ENCODE measurements at regions not wholly inside any gene's neighbourhood (a gene's known extent, or its start where the extent isn't known, plus 50 kb on each side); places are given as distances from the start of the nearest gene placed in this dataset.

GRCh38 chr4:14744346-14744745 is 257.9 kb upstream of the CPEB2 start:
- Histone ChIP-seq H4K91ac (replicated peaks; ENCODE audit: insufficient read length, low read length) (no peak overlapping the region), H3K4ac (replicated peaks; ENCODE audit: insufficient read length, low read depth, low read length) (no peak overlapping the region), H3K79me2 (ENCODE audit: control insufficient read depth in 1 of 2, insufficient read depth in 2 of 2, low read length in 2 of 2) (no peaks in the 10 kb centered on the region), H3K23ac (ENCODE audit: insufficient read length) (no peak overlapping the region), H2BK20ac (ENCODE audit: low read length) (no peak overlapping the region), H3K4me2 (ENCODE audit: insufficient read depth in 1 of 2, low read depth in 2 of 2, low read length in 2 of 2) (0 out of 4 replicates have a peak overlapping the region, but pooled peaks have one; percentile 2 to 36), H4K20me1 (replicated peaks in 1 of 2; ENCODE audit: control insufficient read depth in 1 of 2, insufficient read depth in 2 of 2, low read length in 2 of 2) (no peaks in the 10 kb centered on the region), H2BK5ac (ENCODE audit: low read depth, low read length) (no peak overlapping the region), H2AFZ (ENCODE audit: low read length) (no peak overlapping the region), H3K4me1 (replicated peaks in 1 of 4; ENCODE audit: control insufficient read depth in 3 of 4, insufficient read depth in 4 of 4, low read length in 3 of 4) (peaks cover 0 to 19% (median 4%) of the 10 kb centered on the region in 4 experiments; a peak in 4 of 7 replicates), H3K27ac (ENCODE audit: low read depth, low read length) (no peak overlapping the region), H3K27me3 (replicated peaks in 1 of 4; ENCODE audit: control insufficient read depth in 3 of 4, extremely low read depth in 1 of 4, insufficient read depth in 3 of 4, low read length in 3 of 4) (no peaks in the 10 kb centered on the region), H2BK15ac (ENCODE audit: low read length) (no peak overlapping the region), H3K79me1 (ENCODE audit: low read depth, low read length) (no peaks in the 10 kb centered on the region), H2BK12ac (ENCODE audit: low read depth, low read length) (no peak overlapping the region), H3K14ac (ENCODE audit: insufficient read length) (no peak overlapping the region), H3K56ac (replicated peaks; ENCODE audit: insufficient read length, low read depth, low read length) (no peak overlapping the region), H4K8ac (ENCODE audit: extremely low read depth, insufficient read depth, low read length) (no peak overlapping the region), H3K9ac (replicated peaks in 1 of 4; ENCODE audit: extremely low read depth in 1 of 4, low read depth in 3 of 4, low read length in 3 of 4) (no peak overlapping the region), H3K9me3 (ENCODE audit: insufficient read depth in 2 of 2, low read depth in 1 of 2, low read length in 1 of 2) (no peaks in the 10 kb centered on the region), H3K18ac (ENCODE audit: extremely low read depth, low read length) (no peak overlapping the region), H3K23me2 (ENCODE audit: low read depth, low read length) (no peaks in the 10 kb centered on the region), H2BK120ac (replicated peaks; ENCODE audit: low read depth, low read length) (no peak overlapping the region), H2AK5ac (ENCODE audit: low read depth, low read length) (no peak overlapping the region), H3K36me3 (ENCODE audit: control insufficient read depth in 2 of 4, insufficient read depth in 4 of 4, low read length in 3 of 4) (no peaks in the 10 kb centered on the region), H3K4me3 (ENCODE audit: extremely low read depth in 1 of 4, insufficient read depth in 2 of 4, low read depth in 3 of 4, low read length in 4 of 4) (peak overlapping the region in 1 of 4 experiments; percentile 2; a peak in 1 of 8 replicates), H4K5ac (ENCODE audit: insufficient read length, low read depth, low read length) (no peak overlapping the region)
- DNase-seq (ENCODE audit: low read depth in 1 of 2, low spot score in 2 of 2) (no peak), FAIRE-seq (no peak)
- ChIA-PET CTCF (ENCODE audit: partially characterized antibody) (interaction anchor here (1.6 kb wide), 1 partner anchor 11 kb away, joined by 3 read pairs; no protein-coding TSS in a partner anchor), POLR2A (ENCODE audit: partially characterized antibody) (interaction anchor here (1.4 kb wide), 1 partner anchor 9 kb away, joined by 4 read pairs; no protein-coding TSS in a partner anchor)
- WGBS, 2 experiments (ENCODE audit: extremely low coverage in 1 of 2, insufficient coverage in 1 of 2, insufficient read length in 1 of 2, insufficient replicate concordance in 2 of 2, low coverage in 1 of 2, low lambda C conversion rate in 2 of 2, missing lambda C conversion rate in 1 of 2), result 51% methylated on average over 4 of the region's 4 CpGs; no CpG with 5 or more reads in 1 of the 2 experiments
- TF ChIP-seq TEAD4 (IDR thresholded peaks at IDR 0.05; ENCODE audit: low read depth, low read length) (no peak), HDAC6 (IDR thresholded peaks at IDR 0.05; ENCODE audit: low read depth, low read length) (no peak), BCL11A (IDR thresholded peaks at IDR 0.05; ENCODE audit: low read depth in 2 of 2, low read length in 2 of 2) (no peak), MAX (IDR thresholded peaks at IDR 0.05) (no peak), SRF (IDR thresholded peaks at IDR 0.05; ENCODE audit: low read depth, low read length) (no peak), KDM1A (IDR thresholded peaks at IDR 0.05; ENCODE audit: borderline replicate concordance, low read length) (no peak), NRF1 (IDR thresholded peaks at IDR 0.05; ENCODE audit: low read depth, low read length) (no peak), CBX5 (IDR thresholded peaks at IDR 0.05; ENCODE audit: low read depth, low read length) (no peak), SUZ12 (IDR thresholded peaks at IDR 0.05; ENCODE audit: low read length) (no peak), CHD2 (IDR thresholded peaks at IDR 0.05; ENCODE audit: low read length) (no peak)

Measured in H1 (cell line).